ENCODE measurements at regions not wholly inside any gene's neighbourhood (a gene's known extent, or its start where the extent isn't known, plus 50 kb on each side); places are given as distances from the start of the nearest gene placed in this dataset.

- H3K4me2 ChIP-seq (ENCODE audit: insufficient read depth in 1 of 2, low read depth in 2 of 2, low read length in 2 of 2) = no peak overlapping the region
- no peak for FAIRE-seq
These were observed 134.1 kb upstream of the TOX3 start for GRCh38 chr16:52680993-52681392.

More at GRCh38 chr16:52680993-52681392, 134.1 kb upstream of the TOX3 start:
- H3K27me3 ChIP-seq (replicated peaks in 1 of 4; ENCODE audit: control insufficient read depth in 3 of 4, extremely low read depth in 1 of 4, insufficient read depth in 3 of 4, low read length in 3 of 4) = no peaks in the 10 kb centered on the region
- DNase-seq (ENCODE audit: low read depth in 1 of 2, low spot score in 2 of 2) = no peak
- H2BK120ac ChIP-seq (replicated peaks; ENCODE audit: low read depth, low read length) = no peak overlapping the region
- no peak overlapping the region for H4K8ac ChIP-seq (ENCODE audit: extremely low read depth, insufficient read depth, low read length)
- H3K14ac ChIP-seq (ENCODE audit: insufficient read length) = no peak overlapping the region
- H3K36me3 ChIP-seq (ENCODE audit: control insufficient read depth in 2 of 4, insufficient read depth in 4 of 4, low read length in 3 of 4) = no peaks in the 10 kb centered on the region
- no peak overlapping the region for H4K91ac ChIP-seq (replicated peaks; ENCODE audit: insufficient read length, low read length)
- ChIA-PET POLR2A (ENCODE audit: partially characterized antibody) (no interaction called here), CTCF (ENCODE audit: partially characterized antibody) (no interaction called here)
- no peak overlapping the region for H2BK12ac ChIP-seq (ENCODE audit: low read depth, low read length)
- TF ChIP-seq SIRT6 (IDR thresholded peaks at IDR 0.05; ENCODE audit: low read length) (no peak), SIN3A (conservative IDR thresholded peaks at IDR 0.05 in 1 of 2, IDR thresholded peaks at IDR 0.05 in 1 of 2; ENCODE audit: low read depth in 1 of 2, low read length in 2 of 2) (no peak), BCL11A (IDR thresholded peaks at IDR 0.05; ENCODE audit: low read depth in 2 of 2, low read length in 2 of 2) (no peak), HDAC6 (IDR thresholded peaks at IDR 0.05; ENCODE audit: low read depth, low read length) (no peak), HDAC2 (IDR thresholded peaks at IDR 0.05; ENCODE audit: borderline replicate concordance in 1 of 2, low read depth in 2 of 2, low read length in 2 of 2) (no peak), TAF1 (IDR thresholded peaks at IDR 0.05; ENCODE audit: low read depth, low read length) (no peak), KDM1A (IDR thresholded peaks at IDR 0.05; ENCODE audit: borderline replicate concordance, low read length) (no peak), CBX5 (IDR thresholded peaks at IDR 0.05; ENCODE audit: low read depth, low read length) (no peak), JUN (IDR thresholded peaks at IDR 0.05; ENCODE audit: low read depth, low read length) (no peak), CHD1 (IDR thresholded peaks at IDR 0.05; ENCODE audit: low read depth, low read length) (no peak), TBP (IDR thresholded peaks at IDR 0.05; ENCODE audit: low read depth, low read length) (no peak), TAF7 (optimal IDR thresholded peaks at IDR 0.05; ENCODE audit: borderline replicate concordance, low read depth, low read length) (no peak), POU5F1 (IDR thresholded peaks at IDR 0.05; ENCODE audit: low read depth, low read length) (no peak), GABPA (IDR thresholded peaks at IDR 0.05; ENCODE audit: borderline replicate concordance, insufficient read depth, low read length) (no peak), TEAD4 (IDR thresholded peaks at IDR 0.05; ENCODE audit: low read depth, low read length) (no peak), BACH1 (IDR thresholded peaks at IDR 0.05; ENCODE audit: low read length) (no peak)
- H3K4me1 ChIP-seq (replicated peaks in 1 of 4; ENCODE audit: control insufficient read depth in 3 of 4, insufficient read depth in 4 of 4, low read length in 3 of 4) = no peaks in the 10 kb centered on the region
- no peaks in the 10 kb centered on the region for H3K79me2 ChIP-seq (ENCODE audit: control insufficient read depth in 1 of 2, insufficient read depth in 2 of 2, low read length in 2 of 2)
- no peak overlapping the region for H2AK5ac ChIP-seq (ENCODE audit: low read depth, low read length)
- no peak overlapping the region for H3K27ac ChIP-seq (ENCODE audit: low read depth, low read length)
- no peak overlapping the region for H2BK20ac ChIP-seq (ENCODE audit: low read length)
- H2BK5ac ChIP-seq (ENCODE audit: low read depth, low read length) = no peak overlapping the region
- H3K18ac ChIP-seq (ENCODE audit: extremely low read depth, low read length) = no peak overlapping the region
- H2AFZ ChIP-seq (ENCODE audit: low read length) = no peak overlapping the region
- no peaks in the 10 kb centered on the region for H3K23me2 ChIP-seq (ENCODE audit: low read depth, low read length)
- no peak overlapping the region for H3K9ac ChIP-seq (replicated peaks in 1 of 4; ENCODE audit: extremely low read depth in 1 of 4, low read depth in 3 of 4, low read length in 3 of 4)
- H4K20me1 ChIP-seq (replicated peaks in 1 of 2; ENCODE audit: control insufficient read depth in 1 of 2, insufficient read depth in 2 of 2, low read length in 2 of 2) = no peaks in the 10 kb centered on the region
- no peaks in the 10 kb centered on the region for H3K79me1 ChIP-seq (ENCODE audit: low read depth, low read length)
- H4K5ac ChIP-seq (ENCODE audit: insufficient read length, low read depth, low read length) = no peak overlapping the region
- no peak overlapping the region for H2BK15ac ChIP-seq (ENCODE audit: low read length)
- H3K56ac ChIP-seq (replicated peaks; ENCODE audit: insufficient read length, low read depth, low read length) = no peak overlapping the region
- H3K23ac ChIP-seq (ENCODE audit: insufficient read length) = no peak overlapping the region
- no peak overlapping the region for H3K4me3 ChIP-seq (ENCODE audit: extremely low read depth in 1 of 4, insufficient read depth in 2 of 4, low read depth in 3 of 4, low read length in 4 of 4)
- H3K9me3 ChIP-seq (ENCODE audit: insufficient read depth in 2 of 2, low read depth in 1 of 2, low read length in 1 of 2) = no peaks in the 10 kb centered on the region
- no peak overlapping the region for H3K4ac ChIP-seq (replicated peaks; ENCODE audit: insufficient read length, low read depth, low read length)
- 90% methylated on average over 1 of the region's 1 CpG; no CpG with 5 or more reads in 1 of the 2 experiments for WGBS, 2 experiments (ENCODE audit: extremely low coverage in 1 of 2, insufficient coverage in 1 of 2, insufficient read length in 1 of 2, insufficient replicate concordance in 2 of 2, low coverage in 1 of 2, low lambda C conversion rate in 2 of 2, missing lambda C conversion rate in 1 of 2)
